22Rv1 (cell line): ENCODE measurements at regions not wholly inside any gene's neighbourhood (a gene's known extent, or its start where the extent isn't known, plus 50 kb on each side); places are given as distances from the start of the nearest gene placed in this dataset.

Experiments
- H3K27ac ChIP-seq: fragments of 450-650 bp; 2 replicates; pipeline ENCODE4 v1.5.1; 2017
- CTCF ChIP-seq: fragments of 450-650 bp; IDR thresholded peaks from 2 replicates; pipeline ENCODE4 v1.5.1; 2017; ENCODE audit warnings: mild to moderate bottlenecking
- ZFX ChIP-seq: fragments of 450-650 bp; IDR thresholded peaks from 2 replicates; pipeline ENCODE4 v1.6.1; 2017; ENCODE audit warnings: antibody characterized with exemption, borderline replicate concordance

DNA sequence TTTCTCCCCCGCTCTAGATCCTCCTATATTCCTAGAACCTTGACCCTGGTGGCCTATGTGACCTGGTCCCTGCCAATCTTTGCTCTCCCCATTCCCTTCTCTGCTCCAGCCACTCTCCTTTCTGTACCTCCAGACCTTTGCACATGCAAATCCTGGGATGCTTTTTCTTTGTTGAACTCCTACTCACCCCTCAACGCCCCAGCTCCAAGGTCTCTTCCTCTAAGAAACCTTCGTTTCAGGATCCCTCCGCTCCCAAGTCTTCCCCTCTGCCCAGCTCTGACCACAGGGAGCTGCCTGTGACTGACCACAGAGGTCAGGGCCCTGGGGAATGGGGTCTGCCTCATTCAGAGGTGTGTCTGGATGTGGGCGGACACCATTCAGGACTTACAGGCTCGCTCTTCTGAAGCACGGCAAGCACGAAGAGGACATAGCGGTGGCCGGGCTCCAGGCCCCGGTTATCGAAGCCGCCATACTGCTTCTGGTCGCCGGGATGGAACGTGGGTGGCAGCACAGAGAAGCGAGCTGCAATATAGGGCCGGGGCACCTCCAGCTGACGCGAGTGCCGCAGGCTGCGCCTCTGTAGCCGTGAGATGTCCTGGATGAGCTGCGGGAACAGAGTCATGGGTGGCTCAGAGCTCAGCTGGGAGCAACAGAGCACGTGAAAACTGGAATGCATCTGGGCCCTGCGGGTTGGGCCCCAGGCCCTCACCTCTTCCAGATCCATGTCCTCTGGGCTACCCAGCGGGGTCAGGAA is 120.9 kb downstream of the PTPRS start:
- H3K27ac ChIP-seq: no peak overlapping the region
- TF ChIP-seq CTCF (no peak), ZFX (no peak)

- H3K27ac ChIP-seq: no peak overlapping the region
- TF ChIP-seq ZFX (no peak), CTCF (no peak)
Measured at GRCh38 chr19:5218963-5219530, 121.6 kb downstream of the PTPRS start.

- no peak overlapping the region for H3K27ac ChIP-seq
- TF ChIP-seq CTCF (no peak), ZFX (no peak)
Measured at GRCh38 chr19:5218255-5218855, 122.3 kb downstream of the PTPRS start.

DNA sequence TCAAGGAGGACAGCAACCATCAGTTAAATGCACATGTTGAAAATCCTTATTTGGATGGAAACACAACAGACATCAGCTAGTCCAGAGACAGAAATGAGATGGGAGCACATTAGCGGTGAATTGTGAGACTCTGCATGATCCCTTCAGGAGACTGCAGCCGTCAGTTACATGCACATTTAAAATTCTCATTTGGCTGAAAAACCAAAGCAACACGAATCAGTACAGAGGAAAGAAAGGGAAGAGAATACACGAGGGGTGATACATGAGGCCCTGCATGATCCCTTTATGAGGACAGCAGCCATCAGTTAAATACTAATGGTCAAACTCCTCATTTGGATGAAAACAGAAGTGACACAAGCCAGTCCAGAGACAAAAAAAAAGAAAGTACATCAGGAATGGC is 123.4 kb downstream of the PTPRS start:
- H3K27ac ChIP-seq: no peak overlapping the region
- no peak for TF ChIP-seq ZFX
- TF ChIP-seq CTCF: no peak

- no peak for TF ChIP-seq ZFX
- TF ChIP-seq CTCF: no peak
- no peak overlapping the region for H3K27ac ChIP-seq
Measured at GRCh38 chr19:5216141-5216847, 124.3 kb downstream of the PTPRS start.

GRCh38 chr19:5215431-5215830 is 125.2 kb downstream of the PTPRS start:
- TF ChIP-seq CTCF (no peak), ZFX (no peak)
- H3K27ac ChIP-seq: no peak overlapping the region

DNA sequence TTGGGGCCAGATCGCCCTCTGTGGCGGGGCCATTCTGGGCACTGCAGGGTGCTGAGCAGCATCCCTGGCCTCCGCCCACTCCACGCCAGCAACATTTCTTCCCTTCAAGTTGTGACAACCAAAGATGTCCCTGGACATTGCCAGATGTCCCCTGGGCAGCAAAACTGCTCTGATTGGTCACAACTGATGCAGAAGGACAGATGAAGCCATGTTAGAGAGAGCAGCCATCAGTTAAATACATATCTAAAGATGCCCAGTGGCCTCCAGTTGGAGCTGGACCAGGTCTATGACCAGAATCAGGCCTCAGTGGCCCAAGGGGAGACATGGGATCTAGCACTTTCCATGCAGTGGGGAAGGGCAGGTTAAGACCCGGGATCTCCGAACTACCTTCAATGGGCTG is 125.7 kb downstream of the PTPRS start:
- H3K27ac ChIP-seq: no peak overlapping the region
- TF ChIP-seq CTCF: no peak
- no peak for TF ChIP-seq ZFX
